ENCODE measurements at regions not wholly inside any gene's neighbourhood (a gene's known extent, or its start where the extent isn't known, plus 50 kb on each side); places are given as distances from the start of the nearest gene placed in this dataset.

DNA sequence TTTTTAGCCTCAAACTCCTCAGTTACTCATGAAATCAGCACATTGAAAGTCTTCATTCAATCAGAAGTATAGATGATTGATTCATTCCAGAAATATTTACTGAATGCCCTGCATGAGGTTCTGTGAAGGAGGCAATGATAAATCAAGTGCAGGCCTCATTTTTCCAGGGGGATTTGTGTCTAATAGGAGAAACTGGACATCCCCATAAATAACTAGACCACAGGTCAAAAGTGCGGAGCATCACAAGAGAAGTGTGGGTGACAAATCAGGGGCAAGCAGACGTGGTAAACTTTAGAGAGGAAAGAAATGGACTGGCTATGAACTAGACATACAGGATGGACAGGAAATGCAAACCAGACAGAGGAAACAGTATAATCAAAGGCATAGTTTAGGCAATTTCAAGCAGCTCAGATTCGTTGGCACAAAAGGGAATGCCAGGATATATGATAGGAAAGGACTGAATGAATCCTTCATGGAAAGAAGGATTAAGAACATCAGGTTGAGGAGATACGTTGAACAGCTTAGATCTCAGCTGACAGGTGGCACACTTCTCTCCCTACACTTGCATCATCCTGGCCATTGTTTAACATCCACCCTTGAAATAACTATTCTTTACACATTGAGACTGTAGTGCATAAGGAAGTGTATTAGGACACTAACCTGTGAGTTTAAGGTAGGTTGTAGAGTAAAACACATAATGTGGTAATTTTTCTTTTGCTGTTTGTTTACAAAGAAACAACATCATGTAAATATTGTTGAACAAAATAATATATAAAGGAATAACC is 69.6 kb upstream of the RASGEF1B start:
- no peak overlapping the region for H4K8ac ChIP-seq (ENCODE audit: extremely low read depth, insufficient read depth, low read length)
- no peak for FAIRE-seq
- TF ChIP-seq MAFK (IDR thresholded peaks at IDR 0.05; ENCODE audit: low read depth, low read length), result no peak
- no peak for TF ChIP-seq SIRT6 (IDR thresholded peaks at IDR 0.05; ENCODE audit: low read length)
- TF ChIP-seq, protein P1, sequence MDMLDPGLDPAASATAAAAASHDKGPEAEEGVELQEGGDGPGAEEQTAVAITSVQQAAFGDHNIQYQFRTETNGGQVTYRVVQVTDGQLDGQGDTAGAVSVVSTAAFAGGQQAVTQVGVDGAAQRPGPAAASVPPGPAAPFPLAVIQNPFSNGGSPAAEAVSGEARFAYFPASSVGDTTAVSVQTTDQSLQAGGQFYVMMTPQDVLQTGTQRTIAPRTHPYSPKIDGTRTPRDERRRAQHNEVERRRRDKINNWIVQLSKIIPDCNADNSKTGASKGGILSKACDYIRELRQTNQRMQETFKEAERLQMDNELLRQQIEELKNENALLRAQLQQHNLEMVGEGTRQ (IDR thresholded peaks at IDR 0.05; ENCODE audit: low read length), result no peak
- TF ChIP-seq TAF7 (optimal IDR thresholded peaks at IDR 0.05; ENCODE audit: borderline replicate concordance, low read depth, low read length), result no peak
- TF ChIP-seq TAF1 (IDR thresholded peaks at IDR 0.05; ENCODE audit: low read depth, low read length), result no peak
- TF ChIP-seq NANOG (IDR thresholded peaks at IDR 0.05; ENCODE audit: insufficient read depth, low read depth, low read length, poor library complexity, severe bottlenecking), result no peak
- TF ChIP-seq KDM1A (IDR thresholded peaks at IDR 0.05; ENCODE audit: borderline replicate concordance, low read length), result no peak
- TF ChIP-seq, protein P2, sequence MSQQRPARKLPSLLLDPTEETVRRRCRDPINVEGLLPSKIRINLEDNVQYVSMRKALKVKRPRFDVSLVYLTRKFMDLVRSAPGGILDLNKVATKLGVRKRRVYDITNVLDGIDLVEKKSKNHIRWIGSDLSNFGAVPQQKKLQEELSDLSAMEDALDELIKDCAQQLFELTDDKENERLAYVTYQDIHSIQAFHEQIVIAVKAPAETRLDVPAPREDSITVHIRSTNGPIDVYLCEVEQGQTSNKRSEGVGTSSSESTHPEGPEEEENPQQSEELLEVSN (IDR thresholded peaks at IDR 0.05), result no peak
- no peak for TF ChIP-seq RFX5 (IDR thresholded peaks at IDR 0.05; ENCODE audit: borderline replicate concordance, low read depth, low read length)
- TF ChIP-seq TEAD4 (IDR thresholded peaks at IDR 0.05; ENCODE audit: low read depth, low read length), result no peak
- TF ChIP-seq JUND (IDR thresholded peaks at IDR 0.05; ENCODE audit: low read length), result no peak
- TF ChIP-seq KDM5A (IDR thresholded peaks at IDR 0.05; ENCODE audit: low read length), result no peak

More for the DNA sequence above, 69.6 kb upstream of the RASGEF1B start:
- DNase-seq (ENCODE audit: low read depth in 1 of 2, low spot score in 2 of 2), result no peak
- H2BK20ac ChIP-seq (ENCODE audit: low read length), result no peak overlapping the region
- no peaks in the 10 kb centered on the region for H3K79me2 ChIP-seq (ENCODE audit: control insufficient read depth in 1 of 2, insufficient read depth in 2 of 2, low read length in 2 of 2)
- H3K23ac ChIP-seq (ENCODE audit: insufficient read length), result no peak overlapping the region
- no peak overlapping the region for H3K4ac ChIP-seq (replicated peaks; ENCODE audit: insufficient read length, low read depth, low read length)
- no peaks in the 10 kb centered on the region for H3K4me1 ChIP-seq (replicated peaks in 1 of 4; ENCODE audit: control insufficient read depth in 3 of 4, insufficient read depth in 4 of 4, low read length in 3 of 4)
- no peaks in the 10 kb centered on the region for H4K20me1 ChIP-seq (replicated peaks in 1 of 2; ENCODE audit: control insufficient read depth in 1 of 2, insufficient read depth in 2 of 2, low read length in 2 of 2)
- no peak overlapping the region for H3K9ac ChIP-seq (replicated peaks in 1 of 4; ENCODE audit: extremely low read depth in 1 of 4, low read depth in 3 of 4, low read length in 3 of 4)
- 0 out of 2 replicates have a peak overlapping the region, but pooled peaks have one; percentile 5 for H2BK12ac ChIP-seq (ENCODE audit: low read depth, low read length)
- H3K56ac ChIP-seq (replicated peaks; ENCODE audit: insufficient read length, low read depth, low read length), result no peak overlapping the region
- H3K79me1 ChIP-seq (ENCODE audit: low read depth, low read length), result no peaks in the 10 kb centered on the region
- H3K4me2 ChIP-seq (ENCODE audit: insufficient read depth in 1 of 2, low read depth in 2 of 2, low read length in 2 of 2), result no peak overlapping the region
- no peak overlapping the region for H4K91ac ChIP-seq (replicated peaks; ENCODE audit: insufficient read length, low read length)
- H2BK5ac ChIP-seq (ENCODE audit: low read depth, low read length), result no peak overlapping the region; the same call in 1 of the 2 replicates
- ChIA-PET POLR2A (ENCODE audit: partially characterized antibody) (no interaction called here), CTCF (ENCODE audit: partially characterized antibody) (interaction anchor here (0.6 kb wide), 1 partner anchor 1713 kb away, joined by 4 read pairs; no protein-coding TSS in a partner anchor)
- H2BK120ac ChIP-seq (replicated peaks; ENCODE audit: low read depth, low read length), result no peak overlapping the region
- H3K27me3 ChIP-seq (replicated peaks in 1 of 4; ENCODE audit: control insufficient read depth in 3 of 4, extremely low read depth in 1 of 4, insufficient read depth in 3 of 4, low read length in 3 of 4), result no peaks in the 10 kb centered on the region
- H3K14ac ChIP-seq (ENCODE audit: insufficient read length), result no peak overlapping the region
- H2AFZ ChIP-seq (ENCODE audit: low read length), result no peak overlapping the region
- no peak overlapping the region for H2AK5ac ChIP-seq (ENCODE audit: low read depth, low read length)
- no peak overlapping the region for H4K5ac ChIP-seq (ENCODE audit: insufficient read length, low read depth, low read length)
- 79% methylated on average over 4 of the region's 4 CpGs; no CpG with 5 or more reads in 1 of the 2 experiments for WGBS, 2 experiments (ENCODE audit: extremely low coverage in 1 of 2, insufficient coverage in 1 of 2, insufficient read length in 1 of 2, insufficient replicate concordance in 2 of 2, low coverage in 1 of 2, low lambda C conversion rate in 2 of 2, missing lambda C conversion rate in 1 of 2)
- no peak overlapping the region for H2BK15ac ChIP-seq (ENCODE audit: low read length)
- no peaks in the 10 kb centered on the region for H3K36me3 ChIP-seq (ENCODE audit: control insufficient read depth in 2 of 4, insufficient read depth in 4 of 4, low read length in 3 of 4)
- H3K9me3 ChIP-seq (ENCODE audit: insufficient read depth in 2 of 2, low read depth in 1 of 2, low read length in 1 of 2), result no peaks in the 10 kb centered on the region
- H3K27ac ChIP-seq (ENCODE audit: low read depth, low read length), result no peak overlapping the region
- no peaks in the 10 kb centered on the region for H3K23me2 ChIP-seq (ENCODE audit: low read depth, low read length)
- no peak overlapping the region for H3K18ac ChIP-seq (ENCODE audit: extremely low read depth, low read length)
- H3K4me3 ChIP-seq (ENCODE audit: extremely low read depth in 1 of 4, insufficient read depth in 2 of 4, low read depth in 3 of 4, low read length in 4 of 4), result no peak overlapping the region

Measured in H1 (cell line).